HepG2 (cell line): ENCODE measurements at regions not wholly inside any gene's neighbourhood (a gene's known extent, or its start where the extent isn't known, plus 50 kb on each side); places are given as distances from the start of the nearest gene placed in this dataset.

Source experiments
- CREM ChIP-seq, 2 experiments: sonication (generic) in 1 of 2; formaldehyde crosslinking in 1 of 2; IDR thresholded peaks; 2 replicates each; pipeline versions ENCODE4 v1.4.0 to v1.6.1; 2016 to 2020; ENCODE audit warnings: antibody characterized with exemption in 1 of 2, mild to moderate bottlenecking in 1 of 2, missing genetic modification reagents in 1 of 2
- NR2F2 ChIP-seq: IDR thresholded peaks from 2 replicates; pipeline ENCODE4 v1.6.1; 2012; ENCODE audit warnings: low read depth, inconsistent platforms, borderline replicate concordance
- SETDB1 ChIP-seq: sonication (generic); formaldehyde crosslinking; IDR thresholded peaks from 2 replicates; pipeline ENCODE4 v1.5.1; 2020; ENCODE audit warnings: missing genetic modification reagents, mild to moderate bottlenecking, borderline replicate concordance
- SRF ChIP-seq: IDR thresholded peaks from 2 replicates; pipeline ENCODE4 v1.6.1; 2011; ENCODE audit warnings: mild to moderate bottlenecking, low read depth, low read length, moderate library complexity
- ZNF121 ChIP-seq: sonication (generic); formaldehyde crosslinking; IDR thresholded peaks from 2 replicates; pipeline ENCODE4 v1.5.0; 2020; ENCODE audit warnings: mild to moderate bottlenecking, missing genetic modification reagents
- ZNF232 ChIP-seq: sonication (generic); formaldehyde crosslinking; IDR thresholded peaks from 2 replicates; pipeline ENCODE4 v1.4.0; 2020; ENCODE audit warnings: missing genetic modification reagents, borderline replicate concordance
- ZSCAN9 ChIP-seq: IDR thresholded peaks from 2 replicates; pipeline ENCODE4 v1.6.1; 2016; ENCODE audit warnings: borderline replicate concordance
- TF ChIP-seq, protein P1 (sequence below): sonication (generic); formaldehyde crosslinking; IDR thresholded peaks from 2 replicates; pipeline ENCODE4 v1.5.0; 2020; ENCODE audit warnings: mild to moderate bottlenecking, missing genetic modification reagents, moderate library complexity

DNA sequence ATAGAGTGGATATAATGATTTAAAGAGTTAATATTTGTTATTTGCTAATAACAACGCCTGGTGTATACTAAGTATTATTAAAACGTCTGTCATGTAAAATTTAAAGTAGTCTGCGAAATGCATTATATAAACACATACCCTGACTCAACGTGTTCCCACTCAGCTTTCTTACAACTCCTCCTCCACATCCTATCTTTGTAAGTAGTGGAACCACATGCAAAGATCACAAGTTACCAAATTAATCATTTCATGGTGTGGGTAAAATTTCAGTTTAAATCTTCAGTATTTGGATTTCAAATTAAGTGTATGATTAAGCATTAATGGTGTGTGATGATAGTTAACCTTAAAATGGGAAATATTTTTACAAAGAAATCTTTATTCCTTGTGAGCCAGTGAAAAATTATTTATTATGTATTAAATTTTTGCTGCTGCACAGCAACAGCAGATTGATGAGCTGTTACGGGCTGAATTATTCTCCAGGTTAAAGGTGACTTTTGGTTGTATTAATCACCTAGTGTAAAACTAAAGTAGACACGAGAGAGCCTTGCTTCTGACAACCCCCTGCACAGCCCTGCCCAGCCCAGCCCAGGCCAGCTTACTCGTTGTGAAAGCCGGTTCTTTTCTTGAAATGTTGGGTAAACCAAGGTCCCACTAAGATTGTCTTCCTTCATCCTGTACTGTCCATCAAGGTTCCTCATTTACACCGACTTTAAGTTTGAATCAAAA is 373.5 kb downstream of the DTWD2 start:
- no peak for TF ChIP-seq SRF
- no peak for TF ChIP-seq NR2F2
- TF ChIP-seq CREM (IDR thresholded peaks at IDR 0.05): no peak
- TF ChIP-seq CREM (CRISPR knock-in tag; IDR thresholded peaks at IDR 0.05): no peak
- TF ChIP-seq SETDB1 (CRISPR knock-in tag): no peak
- TF ChIP-seq ZNF121: no peak
- TF ChIP-seq ZSCAN9 (CRISPR knock-in tag): no peak
- TF ChIP-seq ZNF232 (CRISPR knock-in tag): no peak
- TF ChIP-seq, protein P1, sequence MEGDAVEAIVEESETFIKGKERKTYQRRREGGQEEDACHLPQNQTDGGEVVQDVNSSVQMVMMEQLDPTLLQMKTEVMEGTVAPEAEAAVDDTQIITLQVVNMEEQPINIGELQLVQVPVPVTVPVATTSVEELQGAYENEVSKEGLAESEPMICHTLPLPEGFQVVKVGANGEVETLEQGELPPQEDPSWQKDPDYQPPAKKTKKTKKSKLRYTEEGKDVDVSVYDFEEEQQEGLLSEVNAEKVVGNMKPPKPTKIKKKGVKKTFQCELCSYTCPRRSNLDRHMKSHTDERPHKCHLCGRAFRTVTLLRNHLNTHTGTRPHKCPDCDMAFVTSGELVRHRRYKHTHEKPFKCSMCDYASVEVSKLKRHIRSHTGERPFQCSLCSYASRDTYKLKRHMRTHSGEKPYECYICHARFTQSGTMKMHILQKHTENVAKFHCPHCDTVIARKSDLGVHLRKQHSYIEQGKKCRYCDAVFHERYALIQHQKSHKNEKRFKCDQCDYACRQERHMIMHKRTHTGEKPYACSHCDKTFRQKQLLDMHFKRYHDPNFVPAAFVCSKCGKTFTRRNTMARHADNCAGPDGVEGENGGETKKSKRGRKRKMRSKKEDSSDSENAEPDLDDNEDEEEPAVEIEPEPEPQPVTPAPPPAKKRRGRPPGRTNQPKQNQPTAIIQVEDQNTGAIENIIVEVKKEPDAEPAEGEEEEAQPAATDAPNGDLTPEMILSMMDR (CRISPR knock-in tag): no peak
